ENCODE measurements at regions not wholly inside any gene's neighbourhood (a gene's known extent, or its start where the extent isn't known, plus 50 kb on each side); places are given as distances from the start of the nearest gene placed in this dataset.

DNA sequence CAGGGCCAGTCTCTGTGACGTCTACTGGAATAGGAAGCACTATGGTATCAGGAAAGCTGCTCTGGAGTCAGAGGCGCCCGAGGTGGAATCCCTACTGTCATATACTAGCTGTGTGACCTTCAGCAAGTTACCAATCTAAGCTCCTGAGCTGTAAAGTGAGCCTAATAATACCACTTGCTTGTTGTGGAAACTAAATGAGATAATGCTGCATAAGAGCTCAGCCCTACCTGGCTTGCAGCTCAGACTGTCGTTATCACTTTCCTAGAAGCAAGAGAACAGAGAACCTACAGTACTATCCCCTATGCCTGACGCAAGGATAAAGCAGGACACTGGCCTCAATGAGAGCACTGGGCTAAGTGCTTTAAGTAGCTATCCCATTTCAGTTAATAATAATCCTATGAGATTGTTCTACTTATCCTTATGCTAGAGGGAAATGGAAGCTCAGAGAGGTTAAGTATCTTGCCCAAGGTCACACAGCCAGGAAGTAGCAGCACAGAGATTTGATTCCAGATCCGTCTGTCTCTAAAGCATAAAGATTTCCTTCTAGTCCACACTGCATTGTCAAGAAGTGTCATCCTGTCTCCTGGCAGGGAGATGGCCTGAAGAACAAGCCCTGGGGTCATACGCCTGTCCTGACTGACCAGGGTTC lies 195.2 kb downstream of the TLE3 start:
- Histone ChIP-seq H3K36me3 (ENCODE audit: control insufficient read depth, insufficient read depth, low read length) (no peaks in the 10 kb centered on the region), H3K4me3 (ENCODE audit: low read depth, low read length) (no peak overlapping the region), H3K9ac (no peak overlapping the region), H3K4me2 (ENCODE audit: low read length) (no peak overlapping the region), H3K9me3 (ENCODE audit: control insufficient read depth, low read length) (no peaks in the 10 kb centered on the region), H3K4me1 (no peaks in the 10 kb centered on the region), H2AFZ (no peak overlapping the region), H3K79me2 (no peaks in the 10 kb centered on the region), H3K27me3 (ENCODE audit: control insufficient read depth, insufficient read depth, low read length) (no peaks in the 10 kb centered on the region), H3K27ac (no peak overlapping the region)
- TF ChIP-seq, protein P1, sequence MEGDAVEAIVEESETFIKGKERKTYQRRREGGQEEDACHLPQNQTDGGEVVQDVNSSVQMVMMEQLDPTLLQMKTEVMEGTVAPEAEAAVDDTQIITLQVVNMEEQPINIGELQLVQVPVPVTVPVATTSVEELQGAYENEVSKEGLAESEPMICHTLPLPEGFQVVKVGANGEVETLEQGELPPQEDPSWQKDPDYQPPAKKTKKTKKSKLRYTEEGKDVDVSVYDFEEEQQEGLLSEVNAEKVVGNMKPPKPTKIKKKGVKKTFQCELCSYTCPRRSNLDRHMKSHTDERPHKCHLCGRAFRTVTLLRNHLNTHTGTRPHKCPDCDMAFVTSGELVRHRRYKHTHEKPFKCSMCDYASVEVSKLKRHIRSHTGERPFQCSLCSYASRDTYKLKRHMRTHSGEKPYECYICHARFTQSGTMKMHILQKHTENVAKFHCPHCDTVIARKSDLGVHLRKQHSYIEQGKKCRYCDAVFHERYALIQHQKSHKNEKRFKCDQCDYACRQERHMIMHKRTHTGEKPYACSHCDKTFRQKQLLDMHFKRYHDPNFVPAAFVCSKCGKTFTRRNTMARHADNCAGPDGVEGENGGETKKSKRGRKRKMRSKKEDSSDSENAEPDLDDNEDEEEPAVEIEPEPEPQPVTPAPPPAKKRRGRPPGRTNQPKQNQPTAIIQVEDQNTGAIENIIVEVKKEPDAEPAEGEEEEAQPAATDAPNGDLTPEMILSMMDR (IDR thresholded peaks at IDR 0.05) = no peak

DNA sequence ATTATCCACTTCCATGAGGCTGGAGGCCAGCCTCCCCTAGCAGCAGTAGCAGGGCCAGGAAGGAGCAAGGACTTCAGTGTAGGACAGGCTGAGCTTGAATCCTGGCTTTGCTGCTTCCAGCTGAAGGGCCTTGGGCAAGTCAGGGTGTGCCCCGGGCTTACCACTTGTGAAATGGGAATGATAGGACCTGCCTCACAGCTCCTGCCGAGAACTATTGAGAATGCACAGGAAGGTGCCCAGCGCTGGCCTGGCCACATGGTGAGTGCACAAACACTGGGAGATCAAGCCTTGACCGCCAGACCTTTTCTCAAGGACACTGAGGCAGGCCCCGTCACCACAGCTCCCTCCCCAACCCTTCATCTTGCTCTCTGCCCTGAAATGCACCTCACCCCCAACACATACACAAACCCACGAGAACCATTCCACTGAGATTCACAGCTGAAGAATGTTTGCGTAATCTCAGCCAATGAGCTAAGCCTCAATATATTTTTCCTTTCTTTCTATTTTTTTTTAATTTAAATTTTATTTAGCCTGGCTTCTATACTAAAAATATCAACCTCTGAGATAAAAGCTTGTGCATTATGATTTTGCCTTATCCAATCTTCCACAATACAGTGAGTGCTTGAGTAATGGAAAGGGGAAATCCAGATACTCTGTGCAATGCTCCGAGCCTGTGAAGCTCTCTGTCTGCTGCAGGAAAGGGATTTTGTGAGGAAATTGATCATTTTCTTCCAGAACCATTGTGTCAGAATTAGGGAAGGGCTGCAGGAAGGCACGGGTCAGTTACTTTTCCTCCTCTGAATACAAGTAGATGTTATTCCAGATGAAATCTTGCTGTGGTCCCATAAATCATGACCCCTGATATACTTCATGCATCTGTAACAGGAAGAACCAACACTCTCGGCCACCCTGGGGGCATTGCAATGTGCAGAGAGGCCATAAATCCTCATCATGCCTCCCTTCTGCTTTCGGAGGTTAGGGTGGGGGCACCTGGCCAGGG lies 193.9 kb downstream of the TLE3 start:
- Histone ChIP-seq H3K4me3 (ENCODE audit: low read depth, low read length) (no peak overlapping the region), H3K4me1 (no peaks in the 10 kb centered on the region), H3K36me3 (ENCODE audit: control insufficient read depth, insufficient read depth, low read length) (no peaks in the 10 kb centered on the region), H3K27ac (no peak overlapping the region), H3K79me2 (no peaks in the 10 kb centered on the region), H3K9me3 (ENCODE audit: control insufficient read depth, low read length) (no peaks in the 10 kb centered on the region), H3K27me3 (ENCODE audit: control insufficient read depth, insufficient read depth, low read length) (no peaks in the 10 kb centered on the region), H3K9ac (no peak overlapping the region), H3K4me2 (ENCODE audit: low read length) (no peak overlapping the region), H2AFZ (no peak overlapping the region)
- TF ChIP-seq, protein P1 (IDR thresholded peaks at IDR 0.05) = no peak

DNA sequence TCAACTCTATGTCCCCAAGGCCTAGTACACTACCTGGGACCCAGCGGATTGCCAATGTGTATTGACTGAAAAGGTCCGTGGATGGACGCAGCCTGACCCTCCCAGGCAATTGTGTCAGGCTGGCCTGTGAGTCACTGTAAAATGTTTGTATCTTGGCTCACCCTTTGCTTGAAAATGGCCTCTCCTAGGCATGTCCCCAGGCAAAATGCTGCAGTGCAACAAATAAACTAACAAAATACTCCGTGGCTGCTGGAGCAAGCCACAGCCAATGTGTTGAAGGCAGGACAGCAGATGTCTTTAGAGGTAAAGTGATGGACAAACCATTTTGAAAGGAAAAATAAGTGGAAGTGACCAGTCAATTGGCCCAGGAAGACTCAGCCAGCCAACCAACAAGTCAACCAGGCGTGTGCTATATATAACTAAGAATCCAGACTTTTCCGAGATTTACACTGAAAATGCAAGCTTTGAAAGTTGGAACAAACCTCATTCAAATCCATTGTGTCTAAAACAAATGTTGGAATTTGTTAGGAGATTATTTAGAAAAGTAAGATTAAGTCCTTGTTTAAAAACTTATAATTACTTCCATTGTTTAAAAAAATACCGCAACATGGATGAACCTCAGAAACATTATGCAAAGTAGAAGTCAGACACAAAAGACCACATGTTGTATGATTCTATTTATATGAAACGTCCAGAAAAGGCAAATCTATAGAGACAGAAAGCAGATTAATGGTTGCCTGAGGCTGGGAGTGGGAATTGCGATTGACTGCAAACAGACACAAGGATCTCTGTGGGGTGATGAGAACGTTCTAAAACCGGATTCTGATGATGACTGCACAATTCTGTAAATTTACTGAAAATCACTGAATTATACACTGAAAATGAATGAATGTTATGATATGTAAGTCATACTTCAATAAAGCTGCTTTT lies 191.2 kb downstream of the TLE3 start:
- Histone ChIP-seq H3K4me1 (no peaks in the 10 kb centered on the region), H3K79me2 (no peaks in the 10 kb centered on the region), H3K27ac (no peak overlapping the region), H2AFZ (no peak overlapping the region), H3K27me3 (ENCODE audit: control insufficient read depth, insufficient read depth, low read length) (no peaks in the 10 kb centered on the region), H3K4me3 (ENCODE audit: low read depth, low read length) (no peak overlapping the region), H3K36me3 (ENCODE audit: control insufficient read depth, insufficient read depth, low read length) (no peaks in the 10 kb centered on the region), H3K9ac (no peak overlapping the region), H3K4me2 (ENCODE audit: low read length) (no peak overlapping the region), H3K9me3 (ENCODE audit: control insufficient read depth, low read length) (no peaks in the 10 kb centered on the region)
- TF ChIP-seq, protein P1 (IDR thresholded peaks at IDR 0.05) = no peak

GRCh38 chr15:69908060-69908459 lies 189.7 kb downstream of the TLE3 start:
- TF ChIP-seq, protein P1 (IDR thresholded peaks at IDR 0.05) = no peak
- no peak overlapping the region for H3K9ac ChIP-seq
- H3K36me3 ChIP-seq (ENCODE audit: control insufficient read depth, insufficient read depth, low read length) = no peaks in the 10 kb centered on the region
- no peaks in the 10 kb centered on the region for H3K4me1 ChIP-seq
- no peaks in the 10 kb centered on the region for H3K27me3 ChIP-seq (ENCODE audit: control insufficient read depth, insufficient read depth, low read length)
- no peaks in the 10 kb centered on the region for H3K79me2 ChIP-seq
- H2AFZ ChIP-seq = no peak overlapping the region
- no peaks in the 10 kb centered on the region for H3K9me3 ChIP-seq (ENCODE audit: control insufficient read depth, low read length)
- H3K4me2 ChIP-seq (ENCODE audit: low read length) = no peak overlapping the region
- no peak overlapping the region for H3K27ac ChIP-seq
- H3K4me3 ChIP-seq (ENCODE audit: low read depth, low read length) = no peak overlapping the region
